ENCODE measurements at regions not wholly inside any gene's neighbourhood (a gene's known extent, or its start where the extent isn't known, plus 50 kb on each side); places are given as distances from the start of the nearest gene placed in this dataset.

DNA sequence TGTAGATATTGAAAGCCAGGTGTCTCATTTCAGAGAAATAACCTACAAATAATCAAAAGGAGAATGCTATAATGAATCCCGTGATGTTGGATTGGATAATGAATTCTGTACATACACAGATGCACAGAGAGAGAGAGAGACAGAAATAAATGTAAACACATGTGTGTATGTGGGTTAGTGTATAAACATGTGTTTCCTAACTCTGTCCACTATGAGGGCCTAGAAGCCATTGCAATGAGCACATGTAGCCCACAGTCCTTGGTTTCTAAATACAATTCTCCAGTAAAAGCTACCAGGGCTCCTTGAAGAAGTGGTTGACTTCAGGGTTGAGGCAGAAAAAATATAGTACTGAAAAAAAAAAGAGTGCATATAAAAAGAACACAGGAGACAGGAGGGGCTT lies 109.5 kb downstream of the INHBB start:
- no peaks in the 10 kb centered on the region for H3K23me2 ChIP-seq (ENCODE audit: low read depth, low read length)
- H3K18ac ChIP-seq (ENCODE audit: extremely low read depth, low read length) = no peak overlapping the region
- H2AK5ac ChIP-seq (ENCODE audit: low read depth, low read length) = no peak overlapping the region
- FAIRE-seq (no peak), DNase-seq (ENCODE audit: low read depth in 1 of 2, low spot score in 2 of 2) (no peak)
- H4K8ac ChIP-seq (ENCODE audit: extremely low read depth, insufficient read depth, low read length) = no peak overlapping the region
- CTCF ChIA-PET (ENCODE audit: partially characterized antibody) = interaction anchor here (1.0 kb wide), 1 partner anchor 18 kb away, joined by 3 read pairs; no protein-coding TSS in a partner anchor
- no peak overlapping the region for H3K56ac ChIP-seq (replicated peaks; ENCODE audit: insufficient read length, low read depth, low read length)
- no peak overlapping the region for H3K9ac ChIP-seq (replicated peaks in 1 of 4; ENCODE audit: extremely low read depth in 1 of 4, low read depth in 3 of 4, low read length in 3 of 4)
- H3K4me3 ChIP-seq (ENCODE audit: extremely low read depth in 1 of 4, insufficient read depth in 2 of 4, low read depth in 3 of 4, low read length in 4 of 4) = no peak overlapping the region
- no peaks in the 10 kb centered on the region; the same call in 1 of the 2 replicates for H3K79me1 ChIP-seq (ENCODE audit: low read depth, low read length)
- no peak overlapping the region for H2BK120ac ChIP-seq (replicated peaks; ENCODE audit: low read depth, low read length)
- H3K27me3 ChIP-seq (replicated peaks in 1 of 4; ENCODE audit: control insufficient read depth in 3 of 4, extremely low read depth in 1 of 4, insufficient read depth in 3 of 4, low read length in 3 of 4) = peaks cover 5 to 24% (median 16%) of the 10 kb centered on the region in 4 experiments
- no peak overlapping the region for H4K91ac ChIP-seq (replicated peaks; ENCODE audit: insufficient read length, low read length)
- no peak overlapping the region for H3K4me2 ChIP-seq (ENCODE audit: insufficient read depth in 1 of 2, low read depth in 2 of 2, low read length in 2 of 2)
- H2AFZ ChIP-seq (ENCODE audit: low read length) = no peak overlapping the region
- H2BK5ac ChIP-seq (ENCODE audit: low read depth, low read length) = no peak overlapping the region
- H3K4me1 ChIP-seq (replicated peaks in 1 of 4; ENCODE audit: control insufficient read depth in 3 of 4, insufficient read depth in 4 of 4, low read length in 3 of 4) = peaks cover 0 to 2% (median 0%) of the 10 kb centered on the region in 4 experiments; a peak in 2 of 7 replicates
- TF ChIP-seq, protein P1, sequence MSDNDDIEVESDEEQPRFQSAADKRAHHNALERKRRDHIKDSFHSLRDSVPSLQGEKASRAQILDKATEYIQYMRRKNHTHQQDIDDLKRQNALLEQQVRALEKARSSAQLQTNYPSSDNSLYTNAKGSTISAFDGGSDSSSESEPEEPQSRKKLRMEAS (IDR thresholded peaks at IDR 0.05) = no peak
- TF ChIP-seq CREB1 (IDR thresholded peaks at IDR 0.05) (no peak), CTBP2 (IDR thresholded peaks at IDR 0.05; ENCODE audit: borderline replicate concordance, insufficient read depth, insufficient read length, low read length) (no peak), BCL11A (IDR thresholded peaks at IDR 0.05; ENCODE audit: low read depth in 2 of 2, low read length in 2 of 2) (no peak), POU5F1 (IDR thresholded peaks at IDR 0.05; ENCODE audit: low read depth, low read length) (no peak)
- no peaks in the 10 kb centered on the region for H3K79me2 ChIP-seq (ENCODE audit: control insufficient read depth in 1 of 2, insufficient read depth in 2 of 2, low read length in 2 of 2)
- 81% methylated on average over 1 of the region's 1 CpG; no CpG with 5 or more reads in 1 of the 2 experiments for WGBS, 2 experiments (ENCODE audit: extremely low coverage in 1 of 2, insufficient coverage in 1 of 2, insufficient read length in 1 of 2, insufficient replicate concordance in 2 of 2, low coverage in 1 of 2, low lambda C conversion rate in 2 of 2, missing lambda C conversion rate in 1 of 2)
- H3K27ac ChIP-seq (ENCODE audit: low read depth, low read length) = no peak overlapping the region
- H3K23ac ChIP-seq (ENCODE audit: insufficient read length) = no peak overlapping the region
- peaks cover 2% of the 10 kb centered on the region in 2 experiments for H4K20me1 ChIP-seq (replicated peaks in 1 of 2; ENCODE audit: control insufficient read depth in 1 of 2, insufficient read depth in 2 of 2, low read length in 2 of 2)
- H3K4ac ChIP-seq (replicated peaks; ENCODE audit: insufficient read length, low read depth, low read length) = no peak overlapping the region
- H3K36me3 ChIP-seq (ENCODE audit: control insufficient read depth in 2 of 4, insufficient read depth in 4 of 4, low read length in 3 of 4) = no peaks in the 10 kb centered on the region
- H3K14ac ChIP-seq (ENCODE audit: insufficient read length) = no peak overlapping the region
- no peak overlapping the region for H2BK15ac ChIP-seq (ENCODE audit: low read length)
- H4K5ac ChIP-seq (ENCODE audit: insufficient read length, low read depth, low read length) = no peak overlapping the region
- H3K9me3 ChIP-seq (ENCODE audit: insufficient read depth in 2 of 2, low read depth in 1 of 2, low read length in 1 of 2) = no peaks in the 10 kb centered on the region
- POLR2A ChIA-PET (ENCODE audit: partially characterized antibody) = no interaction called here
- H2BK20ac ChIP-seq (ENCODE audit: low read length) = no peak overlapping the region
- no peak overlapping the region for H2BK12ac ChIP-seq (ENCODE audit: low read depth, low read length)
